ENCODE measurements at regions not wholly inside any gene's neighbourhood (a gene's known extent, or its start where the extent isn't known, plus 50 kb on each side); places are given as distances from the start of the nearest gene placed in this dataset.

DNA sequence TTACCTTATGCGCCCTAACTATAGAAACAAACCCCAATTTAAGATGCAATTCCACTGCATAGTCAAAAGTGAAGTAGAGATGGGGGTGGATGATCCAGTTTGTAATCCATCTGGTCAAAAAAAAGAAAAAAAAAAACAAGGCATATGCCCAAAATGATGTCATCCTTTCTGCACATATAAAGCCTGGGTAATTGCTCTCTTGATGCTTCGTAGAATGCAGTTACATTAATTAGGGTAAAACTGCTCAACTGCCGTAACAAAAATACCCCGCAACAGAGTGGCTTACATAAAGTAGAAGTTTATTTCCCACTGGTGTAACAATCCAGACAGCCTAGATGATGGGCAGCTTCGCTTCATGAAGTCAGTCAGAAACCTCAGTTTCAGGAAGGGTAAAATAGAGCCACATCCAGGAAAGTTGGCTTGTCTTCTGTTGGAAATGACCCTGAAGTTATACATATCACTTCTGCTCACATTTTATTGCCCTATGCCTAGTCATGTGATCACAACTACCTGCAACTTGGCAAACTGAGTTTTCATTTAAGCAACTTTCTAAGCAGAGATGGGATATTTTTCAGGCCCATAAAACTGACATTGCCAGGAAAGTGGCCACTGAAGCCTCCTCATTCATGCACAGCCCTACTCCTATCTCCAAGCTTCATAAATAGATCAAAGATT is 221.7 kb downstream of the C1orf94 start:
- TF ChIP-seq, protein P1, sequence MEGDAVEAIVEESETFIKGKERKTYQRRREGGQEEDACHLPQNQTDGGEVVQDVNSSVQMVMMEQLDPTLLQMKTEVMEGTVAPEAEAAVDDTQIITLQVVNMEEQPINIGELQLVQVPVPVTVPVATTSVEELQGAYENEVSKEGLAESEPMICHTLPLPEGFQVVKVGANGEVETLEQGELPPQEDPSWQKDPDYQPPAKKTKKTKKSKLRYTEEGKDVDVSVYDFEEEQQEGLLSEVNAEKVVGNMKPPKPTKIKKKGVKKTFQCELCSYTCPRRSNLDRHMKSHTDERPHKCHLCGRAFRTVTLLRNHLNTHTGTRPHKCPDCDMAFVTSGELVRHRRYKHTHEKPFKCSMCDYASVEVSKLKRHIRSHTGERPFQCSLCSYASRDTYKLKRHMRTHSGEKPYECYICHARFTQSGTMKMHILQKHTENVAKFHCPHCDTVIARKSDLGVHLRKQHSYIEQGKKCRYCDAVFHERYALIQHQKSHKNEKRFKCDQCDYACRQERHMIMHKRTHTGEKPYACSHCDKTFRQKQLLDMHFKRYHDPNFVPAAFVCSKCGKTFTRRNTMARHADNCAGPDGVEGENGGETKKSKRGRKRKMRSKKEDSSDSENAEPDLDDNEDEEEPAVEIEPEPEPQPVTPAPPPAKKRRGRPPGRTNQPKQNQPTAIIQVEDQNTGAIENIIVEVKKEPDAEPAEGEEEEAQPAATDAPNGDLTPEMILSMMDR (IDR thresholded peaks at IDR 0.05; ENCODE audit: insufficient read depth, low read length): no peak
- TF ChIP-seq, protein P2, sequence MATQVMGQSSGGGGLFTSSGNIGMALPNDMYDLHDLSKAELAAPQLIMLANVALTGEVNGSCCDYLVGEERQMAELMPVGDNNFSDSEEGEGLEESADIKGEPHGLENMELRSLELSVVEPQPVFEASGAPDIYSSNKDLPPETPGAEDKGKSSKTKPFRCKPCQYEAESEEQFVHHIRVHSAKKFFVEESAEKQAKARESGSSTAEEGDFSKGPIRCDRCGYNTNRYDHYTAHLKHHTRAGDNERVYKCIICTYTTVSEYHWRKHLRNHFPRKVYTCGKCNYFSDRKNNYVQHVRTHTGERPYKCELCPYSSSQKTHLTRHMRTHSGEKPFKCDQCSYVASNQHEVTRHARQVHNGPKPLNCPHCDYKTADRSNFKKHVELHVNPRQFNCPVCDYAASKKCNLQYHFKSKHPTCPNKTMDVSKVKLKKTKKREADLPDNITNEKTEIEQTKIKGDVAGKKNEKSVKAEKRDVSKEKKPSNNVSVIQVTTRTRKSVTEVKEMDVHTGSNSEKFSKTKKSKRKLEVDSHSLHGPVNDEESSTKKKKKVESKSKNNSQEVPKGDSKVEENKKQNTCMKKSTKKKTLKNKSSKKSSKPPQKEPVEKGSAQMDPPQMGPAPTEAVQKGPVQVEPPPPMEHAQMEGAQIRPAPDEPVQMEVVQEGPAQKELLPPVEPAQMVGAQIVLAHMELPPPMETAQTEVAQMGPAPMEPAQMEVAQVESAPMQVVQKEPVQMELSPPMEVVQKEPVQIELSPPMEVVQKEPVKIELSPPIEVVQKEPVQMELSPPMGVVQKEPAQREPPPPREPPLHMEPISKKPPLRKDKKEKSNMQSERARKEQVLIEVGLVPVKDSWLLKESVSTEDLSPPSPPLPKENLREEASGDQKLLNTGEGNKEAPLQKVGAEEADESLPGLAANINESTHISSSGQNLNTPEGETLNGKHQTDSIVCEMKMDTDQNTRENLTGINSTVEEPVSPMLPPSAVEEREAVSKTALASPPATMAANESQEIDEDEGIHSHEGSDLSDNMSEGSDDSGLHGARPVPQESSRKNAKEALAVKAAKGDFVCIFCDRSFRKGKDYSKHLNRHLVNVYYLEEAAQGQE (IDR thresholded peaks at IDR 0.05; ENCODE audit: insufficient replicate concordance, low read depth): no peak

Data from HL-60 (cell line).